Stimulated activated CD4-positive, alpha-beta T cell treated with anti-CD3 and anti-CD28 coated beads, Interleukin-2, amount 100 ng/mL, for 24 hours (primary cell): ENCODE measurements at regions not wholly inside any gene's neighbourhood (a gene's known extent, or its start where the extent isn't known, plus 50 kb on each side); places are given as distances from the start of the nearest gene placed in this dataset.

Source experiments
- DNase-seq, 2 donors: peaks; one replicate each; pipeline ENCODE4 v3.0.0-alpha.2; 2020

DNA sequence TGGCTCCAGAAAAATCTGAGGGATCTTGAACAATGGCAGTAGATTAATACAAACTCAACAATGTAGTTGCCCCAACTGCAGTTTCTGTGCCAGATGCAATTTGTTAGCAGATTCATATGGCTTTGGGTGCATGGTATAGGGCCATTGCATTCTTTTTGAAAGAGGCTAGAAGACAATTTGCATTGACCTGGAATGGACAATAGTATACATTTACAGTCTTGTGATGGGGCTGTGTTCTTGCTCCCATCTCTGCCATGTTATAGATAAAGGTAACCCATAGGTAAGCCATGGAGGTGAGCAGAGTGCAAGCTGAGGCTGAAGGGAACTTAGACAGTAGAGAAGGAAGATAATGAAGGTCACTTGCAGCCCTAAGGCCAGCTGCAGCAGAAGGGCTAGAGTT lies 50.1 kb upstream of the DIO3 start:
- DNase-seq: no peak
